PFSK-1 (cell line): ENCODE measurements at regions not wholly inside any gene's neighbourhood (a gene's known extent, or its start where the extent isn't known, plus 50 kb on each side); places are given as distances from the start of the nearest gene placed in this dataset.

Experiments
- POLR2AphosphoS5 ChIP-seq: IDR thresholded peaks from 2 replicates; pipeline ENCODE4 v1.6.1; 2012; ENCODE audit warnings: low read depth, mild to moderate bottlenecking, control low read depth, low read length, moderate library complexity
- TAF1 ChIP-seq: IDR thresholded peaks from 2 replicates; pipeline ENCODE4 v1.6.1; 2012; ENCODE audit warnings: low read length, control low read depth, borderline replicate concordance; ENCODE audit not compliant: insufficient read depth

GRCh38 chr13:50215399-50215798, 200.2 kb downstream of the KCNRG start:
- TF ChIP-seq POLR2AphosphoS5 (no peak), TAF1 (no peak)
